ENCODE measurements at regions not wholly inside any gene's neighbourhood (a gene's known extent, or its start where the extent isn't known, plus 50 kb on each side); places are given as distances from the start of the nearest gene placed in this dataset.
"Not testable (repeated sequence)": the region's sequence is repeated elsewhere in the genome, so short reads cannot be mapped to it uniquely, and the experiment has no call there.

DNA sequence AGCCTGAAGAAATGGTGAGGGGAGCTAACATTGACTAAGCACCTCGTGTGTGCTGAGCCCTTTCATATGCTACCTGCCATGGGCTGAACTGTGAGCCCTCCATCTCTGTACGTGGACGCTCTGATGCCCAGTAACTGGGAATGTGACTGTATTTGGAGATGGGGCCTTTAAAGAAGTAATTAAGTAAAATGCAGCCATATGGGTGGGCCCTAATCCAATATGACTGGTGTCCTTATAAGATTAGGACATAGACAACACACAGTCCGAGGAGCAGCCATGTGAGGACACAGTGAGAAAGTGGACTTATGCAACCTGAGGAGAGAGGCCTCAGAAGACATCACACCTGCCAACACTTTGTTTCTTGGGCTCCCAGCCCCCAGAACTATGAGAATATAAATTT lies 92.7 kb upstream of the ATP1B1 start:
- DNase-seq (ENCODE audit: low spot score): no peak

GRCh38 chr1:169015464-169015863 lies 91.0 kb upstream of the ATP1B1 start:
- no peak for DNase-seq (ENCODE audit: low spot score)

DNA sequence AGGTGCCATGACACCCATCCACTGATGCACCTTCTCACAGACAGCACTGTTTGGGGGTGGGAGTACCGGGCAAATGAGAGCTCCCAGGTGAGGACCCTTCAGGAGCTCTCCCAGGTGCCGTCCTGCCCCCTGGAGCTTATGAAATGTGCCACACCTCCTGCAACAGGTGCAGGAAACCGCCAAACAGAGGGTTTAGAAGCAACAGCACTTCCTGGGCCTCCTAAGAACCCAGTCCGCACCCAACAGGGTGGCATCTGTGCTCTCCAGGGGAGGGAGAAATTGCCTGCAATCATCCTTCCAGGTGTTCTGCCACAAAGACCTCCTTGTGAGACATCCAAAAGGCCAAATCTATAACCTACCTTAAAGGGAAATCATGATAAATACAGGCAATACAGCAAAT lies 87.7 kb upstream of the ATP1B1 start:
- no peak for DNase-seq (ENCODE audit: low spot score)

DNA sequence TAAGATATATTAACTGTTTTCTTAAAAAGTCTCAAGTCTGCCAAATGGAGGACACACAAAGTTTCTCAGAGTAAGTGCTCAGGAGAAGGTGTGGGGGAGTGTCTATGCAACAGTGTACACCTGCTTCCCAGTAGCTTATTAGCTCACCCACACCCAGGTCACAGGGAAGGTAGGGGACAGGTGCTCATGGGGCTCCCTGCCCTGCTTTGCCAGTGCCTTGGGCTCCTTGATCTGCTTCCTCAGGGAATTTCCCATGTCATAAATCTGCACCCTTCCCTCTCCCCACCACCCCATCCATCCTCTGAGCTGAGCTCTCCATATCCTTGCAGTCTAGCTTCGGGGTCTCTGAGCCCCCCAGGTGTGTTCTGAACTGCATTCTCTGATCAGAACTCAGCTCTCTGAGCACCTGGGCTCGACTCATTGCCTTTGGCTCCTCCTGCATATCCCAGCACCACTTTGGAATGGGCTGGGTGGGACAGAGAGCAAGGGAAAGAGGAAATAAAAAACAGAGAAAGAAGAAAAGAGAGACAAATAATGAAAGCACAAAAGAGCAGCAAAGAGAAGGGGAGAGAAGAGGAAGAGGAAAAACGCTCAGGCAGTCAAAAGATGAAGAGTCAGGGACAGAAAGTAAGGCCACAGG lies 87.0 kb upstream of the ATP1B1 start:
- no peak for DNase-seq (ENCODE audit: low spot score)

GRCh38 chr1:169020684-169021083 lies 85.8 kb upstream of the ATP1B1 start:
- DNase-seq (ENCODE audit: low spot score): no peak

- no peak for DNase-seq (ENCODE audit: low spot score)
Measured at GRCh38 chr1:169022648-169023047, 83.8 kb upstream of the ATP1B1 start.

DNA sequence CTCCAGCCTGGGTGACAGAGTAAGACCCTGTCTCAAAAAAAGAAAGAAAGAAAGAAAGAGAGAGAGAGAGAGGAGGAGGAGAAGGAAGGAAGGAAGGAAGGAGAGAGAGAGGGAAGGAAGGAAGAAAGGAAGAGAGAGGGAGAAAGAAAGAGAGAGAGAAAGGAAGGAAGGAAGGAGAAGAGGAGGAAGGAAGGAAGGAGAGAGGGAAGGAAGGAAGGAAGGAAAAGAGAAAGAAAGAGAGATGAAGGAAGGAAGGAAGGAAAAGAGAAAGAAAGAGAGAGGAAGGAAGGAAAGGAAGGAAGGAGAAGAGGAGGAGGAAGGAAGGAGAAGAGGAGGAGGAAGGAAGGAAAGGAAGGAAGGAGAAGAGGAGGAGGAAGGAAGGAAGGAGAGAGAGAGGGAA lies 82.2 kb upstream of the ATP1B1 start:
- no peak for DNase-seq (ENCODE audit: low spot score)

DNA sequence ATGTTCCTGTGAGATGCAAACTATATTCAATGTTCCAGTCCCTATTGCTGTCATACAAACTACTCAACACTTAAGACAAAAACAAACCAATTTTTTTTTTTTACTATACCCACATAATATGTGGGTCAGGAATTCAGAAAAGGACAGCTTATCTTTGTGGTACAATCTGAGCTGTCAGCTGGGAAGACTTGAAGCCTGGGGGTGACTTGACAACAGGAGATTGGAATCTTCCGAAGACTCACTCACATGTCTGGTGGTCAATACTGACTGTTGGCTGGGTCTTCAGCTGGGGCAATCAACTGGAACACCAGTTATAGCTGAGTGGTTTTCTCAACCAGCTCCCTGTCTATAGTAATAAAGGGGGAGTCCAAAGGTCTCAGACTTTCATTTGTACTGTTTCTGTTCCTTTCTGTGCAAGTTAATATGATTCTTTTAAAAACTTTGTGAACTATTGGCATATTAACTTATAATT lies 81.7 kb upstream of the ATP1B1 start:
- no peak for DNase-seq (ENCODE audit: low spot score)

GRCh38 chr1:169025412-169025811 lies 81.1 kb upstream of the ATP1B1 start:
- no peak for DNase-seq (ENCODE audit: low spot score)

DNA sequence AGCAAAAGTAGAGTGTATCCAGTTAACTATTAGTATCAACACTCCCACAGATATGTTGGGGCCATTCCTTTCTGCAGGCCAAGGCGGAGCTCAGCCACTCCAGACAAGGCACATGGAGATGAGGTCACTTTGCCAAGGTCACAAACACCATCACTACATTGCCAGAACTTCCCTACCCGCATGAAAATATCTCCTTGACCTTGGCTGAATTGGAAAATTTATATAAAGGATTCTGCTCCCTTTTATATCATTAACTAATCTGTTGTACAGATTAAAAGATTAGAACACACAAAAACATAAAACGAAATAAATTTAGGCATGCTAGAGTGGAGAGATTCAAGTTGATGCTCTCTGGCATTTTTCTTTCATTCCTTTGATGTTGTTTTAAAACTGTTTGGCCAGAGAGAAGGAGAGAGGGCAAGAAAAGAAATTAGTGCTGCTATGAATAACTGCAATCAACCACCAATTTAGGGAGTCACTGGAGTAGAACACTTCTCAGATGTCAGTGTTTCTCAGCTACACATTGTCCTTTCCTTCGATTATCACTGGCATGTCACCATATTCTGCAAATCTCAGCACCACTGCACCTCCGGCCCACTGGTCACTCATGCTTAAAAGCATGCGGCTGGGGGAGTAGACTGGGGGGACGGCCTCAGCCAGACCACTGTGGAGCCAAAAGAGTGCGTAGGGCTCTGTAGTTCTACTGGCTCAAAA lies 78.7 kb upstream of the ATP1B1 start:
- no peak for DNase-seq (ENCODE audit: low spot score)

DNA sequence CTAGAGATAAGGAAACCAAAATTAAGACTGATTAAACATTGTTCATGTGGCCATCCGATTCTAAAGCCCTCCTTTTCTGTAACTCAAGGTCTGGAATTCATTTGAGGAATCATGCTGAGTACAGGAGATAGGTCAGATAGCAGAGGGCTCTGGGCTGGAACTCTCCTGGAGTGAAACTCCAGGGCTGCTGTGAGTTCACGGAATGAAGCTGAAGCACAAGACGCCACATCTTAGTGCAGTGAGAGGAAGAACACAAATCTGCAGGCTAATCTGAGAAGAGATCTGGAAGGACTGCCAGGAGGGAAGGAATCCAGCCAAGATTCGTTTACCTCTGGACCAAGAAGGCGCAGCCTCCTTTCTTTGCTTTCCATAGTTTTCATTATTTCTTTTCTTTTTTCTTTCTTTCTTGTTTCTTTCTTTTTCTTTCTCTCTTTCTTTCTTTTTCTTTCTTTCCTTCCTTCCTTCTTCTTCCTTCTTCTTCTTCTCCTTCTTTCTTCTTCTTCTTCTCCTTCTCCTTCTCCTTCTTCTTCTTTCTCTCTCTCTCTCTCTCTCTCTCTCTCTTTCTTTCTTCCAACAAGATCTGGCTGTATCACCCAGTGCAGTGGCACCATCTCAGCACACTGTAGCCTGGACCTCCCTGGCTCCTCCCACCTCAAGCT lies 74.8 kb upstream of the ATP1B1 start:
- DNase-seq (ENCODE audit: low spot score): no peak

- peak; percentile 24 for DNase-seq (ENCODE audit: low spot score)
Measured at GRCh38 chr1:169041366-169041765, 65.1 kb upstream of the ATP1B1 start.

- DNase-seq (ENCODE audit: low spot score): no peak
Measured at GRCh38 chr1:169042377-169042776, 64.1 kb upstream of the ATP1B1 start.

DNA sequence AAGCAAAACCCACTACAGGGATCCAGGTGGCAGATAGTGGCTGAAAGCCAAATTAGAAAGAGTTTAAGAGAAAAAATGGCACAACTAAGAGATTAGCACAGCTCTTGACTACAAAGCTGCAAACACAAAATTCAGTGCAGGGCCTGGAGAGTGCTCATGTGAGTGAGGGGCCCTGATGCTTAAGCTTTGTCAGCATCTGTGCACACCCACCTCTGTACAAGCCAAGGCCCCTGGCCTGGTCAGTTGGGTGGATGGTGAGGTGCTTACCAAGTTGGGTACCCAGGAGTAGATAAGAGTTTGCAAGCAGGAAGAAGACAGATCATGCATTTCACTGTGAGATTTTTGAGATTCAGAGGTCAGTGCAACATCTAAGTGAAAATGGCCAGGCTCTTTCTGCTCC lies 62.7 kb upstream of the ATP1B1 start:
- no peak for DNase-seq (ENCODE audit: low spot score)

- DNase-seq (ENCODE audit: low spot score): peak; percentile 11
Measured at GRCh38 chr1:169044296-169044695, 62.2 kb upstream of the ATP1B1 start.

DNA sequence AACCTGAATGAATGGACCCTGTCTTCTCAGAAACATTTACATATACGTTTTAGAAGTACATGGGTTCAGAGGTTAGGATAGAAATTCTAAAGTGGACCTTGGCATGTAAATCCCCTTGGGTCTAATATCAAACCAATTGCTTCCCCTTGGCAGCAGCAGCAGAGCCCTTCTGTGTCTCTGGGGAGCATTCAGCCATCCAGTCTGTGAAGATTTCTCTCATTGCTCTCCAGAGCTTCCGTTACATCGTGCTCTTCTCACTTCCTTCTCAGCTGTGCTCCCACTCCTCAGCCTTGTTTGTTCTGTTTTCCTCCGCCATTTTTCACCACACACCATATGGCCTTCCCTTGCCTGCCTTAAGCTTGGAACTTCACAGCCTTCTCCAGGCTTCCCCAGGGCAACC lies 61.5 kb upstream of the ATP1B1 start:
- no peak for DNase-seq (ENCODE audit: low spot score)

GRCh38 chr1:169046671-169047070 lies 59.8 kb upstream of the ATP1B1 start:
- no peak for DNase-seq (ENCODE audit: low spot score)

GRCh38 chr1:169047074-169047473 lies 59.4 kb upstream of the ATP1B1 start:
- DNase-seq (ENCODE audit: low spot score): no peak

- DNase-seq (ENCODE audit: low spot score): no peak
Measured at GRCh38 chr1:169048043-169048442, 58.4 kb upstream of the ATP1B1 start.

GRCh38 chr1:169049258-169049938 lies 57.1 kb upstream of the ATP1B1 start:
- no peak for DNase-seq (ENCODE audit: low spot score)

DNA sequence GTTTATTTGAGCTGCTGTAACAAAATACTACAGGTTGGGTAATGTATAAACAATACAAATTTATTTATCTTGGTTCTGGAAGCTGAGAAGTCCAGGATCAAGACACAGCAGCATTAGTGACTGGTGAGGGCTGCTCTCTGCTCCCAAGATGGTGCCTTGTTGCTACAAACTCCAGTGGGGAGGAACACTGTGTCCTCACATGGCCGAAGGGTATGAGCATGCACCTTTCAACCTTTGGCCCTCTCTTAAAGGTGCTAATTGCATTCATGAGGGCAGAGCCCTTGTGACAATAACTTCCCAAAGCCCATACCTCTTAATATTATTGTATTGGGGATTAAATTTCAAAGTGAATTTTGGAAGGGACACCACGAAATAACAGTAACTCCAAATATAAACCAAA lies 55.3 kb upstream of the ATP1B1 start:
- no peak for DNase-seq (ENCODE audit: low spot score)

DNA sequence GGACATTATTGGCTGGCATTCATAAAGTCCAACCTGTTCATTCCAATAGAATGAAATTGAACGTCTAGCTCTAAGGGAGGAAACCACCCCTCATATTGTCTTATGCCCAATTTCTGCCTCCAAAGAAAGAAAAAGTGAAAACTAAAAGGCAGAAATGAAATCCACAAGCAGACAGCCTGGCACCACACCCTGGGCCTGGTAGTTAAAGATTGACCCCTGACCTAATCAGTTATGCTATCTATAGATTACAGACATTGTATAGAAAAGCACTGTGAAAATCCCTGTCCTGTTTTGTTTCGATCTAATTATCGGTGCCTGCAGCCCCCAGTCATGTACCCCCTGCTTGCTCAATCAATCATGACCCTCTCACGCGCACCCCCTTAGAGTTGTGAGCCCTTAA lies 54.3 kb upstream of the ATP1B1 start:
- DNase-seq (ENCODE audit: low spot score): not testable (repeated sequence)

DNA sequence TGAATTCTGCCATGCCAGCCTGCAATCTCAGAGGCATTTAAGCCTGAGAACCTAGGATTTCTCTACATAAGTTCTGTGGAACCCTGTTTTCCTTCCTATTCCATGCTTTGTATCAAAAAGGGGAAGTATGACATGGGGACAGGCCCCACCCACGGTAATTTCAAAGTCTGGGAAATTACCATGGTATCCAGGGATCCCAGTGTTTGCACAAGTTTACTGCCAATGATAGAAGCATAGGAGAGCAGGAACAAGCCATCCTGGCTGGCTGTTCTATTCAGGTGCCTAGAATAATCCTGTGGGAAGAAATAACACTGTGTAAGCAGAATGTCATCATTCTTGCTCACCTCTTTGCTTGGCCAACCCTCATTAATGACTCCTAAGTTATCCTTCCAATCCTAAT lies 53.8 kb upstream of the ATP1B1 start:
- DNase-seq (ENCODE audit: low spot score): no peak
